GM23338 (cell line): ENCODE measurements at regions not wholly inside any gene's neighbourhood (a gene's known extent, or its start where the extent isn't known, plus 50 kb on each side); places are given as distances from the start of the nearest gene placed in this dataset.
A peak's percentile ranks its signal among the peaks of the same experiment; 100 is the strongest.

Experiments used
- ATAC-seq: fragments of 200-7000 bp; cut with Tn5 transposase; 3 replicates; pipeline ENCODE4 v1.9.1; 2020
- DNase-seq: peaks from one replicate; pipeline ENCODE4 v3.0.0-alpha.2; 2015; ENCODE audit warnings: low spot score
- H2AFZ ChIP-seq: fragments of 200-600 bp; sonication (generic); 2 replicates; pipeline ENCODE4 v1.8.0; 2016; ENCODE audit warnings: antibody characterized with exemption, mild to moderate bottlenecking, moderate library complexity
- H3F3A ChIP-seq: fragments of 200-600 bp; sonication (generic); replicated peaks from 2 replicates; pipeline ENCODE4 v1.8.0; 2017; ENCODE audit warnings: antibody characterized with exemption, mixed run types, low read depth
- H3K27ac ChIP-seq: fragments of 200-600 bp; sonication (generic); 2 replicates; pipeline ENCODE4 v1.6.1; 2016; ENCODE audit warnings: low read depth
- H3K27me3 ChIP-seq: fragments of 200-600 bp; sonication (generic); 2 replicates; pipeline ENCODE4 v1.8.0; 2016; ENCODE audit warnings: mild to moderate bottlenecking, mixed run types, moderate library complexity; ENCODE audit not compliant: insufficient read depth
- H3K36me3 ChIP-seq: fragments of 200-600 bp; sonication (generic); 2 replicates; pipeline ENCODE4 v1.8.0; 2016; ENCODE audit warnings: mild to moderate bottlenecking; ENCODE audit not compliant: insufficient read depth
- H3K4me1 ChIP-seq: fragments of 200-600 bp; sonication (generic); 2 replicates; pipeline ENCODE4 v1.8.0; 2016; ENCODE audit warnings: mild to moderate bottlenecking, moderate library complexity; ENCODE audit not compliant: insufficient read depth
- H3K4me2 ChIP-seq: fragments of 200-600 bp; sonication (generic); 2 replicates; pipeline ENCODE4 v1.7.1; 2017; ENCODE audit warnings: mixed run types
- H3K4me3 ChIP-seq: fragments of 200-600 bp; sonication (generic); 2 replicates; pipeline ENCODE4 v1.6.1; 2016; ENCODE audit warnings: mixed run types
- H3K79me2 ChIP-seq: fragments of 200-600 bp; sonication (generic); replicated peaks from 2 replicates; pipeline ENCODE4 v1.8.0; 2017; ENCODE audit warnings: mild to moderate bottlenecking; ENCODE audit not compliant: insufficient read depth
- H3K9me2 ChIP-seq: fragments of 200-600 bp; sonication (generic); 2 replicates; pipeline ENCODE4 v1.8.0; 2017; ENCODE audit not compliant: insufficient read depth
- H4K20me1 ChIP-seq: fragments of 200-600 bp; sonication (generic); replicated peaks from 2 replicates; pipeline ENCODE4 v1.8.0; 2017; ENCODE audit warnings: mild to moderate bottlenecking; ENCODE audit not compliant: insufficient read depth
- H3K27ac Mint-ChIP-seq: 2 replicates; pipeline ENCODE4 v1.8.0; 2020; ENCODE audit warnings: inconsistent platforms, mild to moderate bottlenecking, moderate library complexity, mixed read lengths
- H3K27me3 Mint-ChIP-seq: 3 replicates; pipeline ENCODE4 v1.8.0; 2022; ENCODE audit warnings: low read depth, mild to moderate bottlenecking, moderate library complexity, mixed read lengths, inconsistent platforms; ENCODE audit not compliant: insufficient read depth, poor library complexity
- H3K36me3 Mint-ChIP-seq: 3 replicates; pipeline ENCODE4 v1.8.0; 2021; ENCODE audit warnings: low read depth, mild to moderate bottlenecking, inconsistent platforms, moderate library complexity, mixed read lengths
- H3K4me1 Mint-ChIP-seq: 3 replicates; pipeline ENCODE4 v1.8.0; 2020; ENCODE audit warnings: mild to moderate bottlenecking, inconsistent platforms, mixed read lengths
- H3K4me3 Mint-ChIP-seq: 3 replicates; pipeline ENCODE4 v1.8.0; 2021; ENCODE audit warnings: moderate library complexity, mild to moderate bottlenecking, inconsistent platforms, mixed read lengths
- H3K9me3 Mint-ChIP-seq: 3 replicates; pipeline ENCODE4 v1.8.0; 2020; ENCODE audit warnings: moderate library complexity, mild to moderate bottlenecking, inconsistent platforms, mixed read lengths
- CREB1 ChIP-seq: fragments of 250-450 bp; sonication (Bioruptor Pico); IDR thresholded peaks from 2 replicates; pipeline ENCODE4 v1.5.0; 2020; ENCODE audit warnings: low read depth, mild to moderate bottlenecking, moderate library complexity
- CTCF ChIP-seq, 2 experiments: fragments of 200-600 bp in 1 of 2; sonication (generic) in 1 of 2; conservative IDR thresholded peaks; 2 replicates each; pipeline versions ENCODE4 v1.5.1 to v1.6.1; 2016 to 2017; ENCODE audit warnings: antibody characterized with exemption in 2 of 2, low read depth in 2 of 2, mild to moderate bottlenecking in 2 of 2, moderate library complexity in 1 of 2
- EZH2 ChIP-seq: fragments of 200-600 bp; sonication (generic); IDR thresholded peaks from one replicate; pipeline ENCODE4 v1.8.0; 2017; ENCODE audit warnings: antibody characterized with exemption, mild to moderate bottlenecking, low read depth; ENCODE audit not compliant: unreplicated experiment
- EZH2phosphoT487 ChIP-seq: fragments of 200-600 bp; sonication (generic); IDR thresholded peaks from one replicate; pipeline ENCODE4 v1.8.1; 2018; ENCODE audit warnings: antibody characterized with exemption; ENCODE audit not compliant: unreplicated experiment
- JUNB ChIP-seq: IDR thresholded peaks from one replicate; pipeline ENCODE4 v1.6.1; 2016; ENCODE audit warnings: antibody characterized with exemption; ENCODE audit not compliant: unreplicated experiment
- NANOG ChIP-seq: IDR thresholded peaks from 2 replicates; pipeline ENCODE4 v1.6.1; 2016; ENCODE audit warnings: antibody characterized with exemption, borderline replicate concordance
- POLR2AphosphoS5 ChIP-seq: IDR thresholded peaks from 2 replicates; pipeline ENCODE4 v1.6.1; 2016; ENCODE audit warnings: antibody characterized with exemption, low read depth
- STAT1 ChIP-seq: IDR thresholded peaks from one replicate; pipeline ENCODE4 v1.6.1; 2016; ENCODE audit warnings: antibody characterized with exemption; ENCODE audit not compliant: unreplicated experiment
- ZNF114 ChIP-seq: fragments of 250-450 bp; sonication (Bioruptor Pico); IDR thresholded peaks from 2 replicates; pipeline ENCODE4 v1.5.0; 2020; ENCODE audit warnings: mild to moderate bottlenecking, moderate library complexity
- ZNF331 ChIP-seq: fragments of 250-450 bp; sonication (Bioruptor Pico); IDR thresholded peaks from 2 replicates; pipeline ENCODE4 v1.5.0; 2020; ENCODE audit warnings: low read depth, mild to moderate bottlenecking, moderate library complexity
- ZNF462 ChIP-seq: fragments of 250-450 bp; sonication (Bioruptor Pico); IDR thresholded peaks from 2 replicates; pipeline ENCODE4 v1.5.0; 2020; ENCODE audit warnings: mild to moderate bottlenecking, moderate library complexity
- TF ChIP-seq, protein P1 (sequence below): IDR thresholded peaks from 2 replicates; pipeline ENCODE4 v1.6.1; 2016; ENCODE audit warnings: antibody characterized with exemption
- TF ChIP-seq, protein P2 (sequence below): IDR thresholded peaks from one replicate; pipeline ENCODE4 v1.6.1; 2018; ENCODE audit warnings: antibody characterized with exemption; ENCODE audit not compliant: unreplicated experiment

DNA sequence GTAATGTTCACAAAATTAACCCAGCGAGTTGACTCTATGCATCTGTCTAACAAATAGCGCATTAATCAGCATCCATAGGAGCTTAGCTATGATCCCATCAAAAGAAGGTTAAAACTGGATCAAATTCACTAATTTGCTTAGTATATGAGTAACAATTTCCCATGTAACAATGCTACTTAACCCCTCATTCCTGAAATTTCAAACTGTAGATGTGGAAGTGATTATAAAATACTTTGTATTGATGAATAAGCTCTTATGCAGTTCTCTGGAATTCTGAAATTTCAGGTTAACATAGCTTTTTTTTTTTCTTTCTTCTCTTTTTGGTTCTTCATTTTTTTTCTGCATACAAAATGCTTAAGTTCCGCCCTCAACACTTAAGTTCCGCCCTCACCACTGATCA, 1272.7 kb downstream of the KCNT2 start:
- no peak for ATAC-seq
- Histone ChIP-seq H3K27me3 (no peaks in the 10 kb centered on the region), H3K4me1 (peaks cover 8% of the 10 kb centered on the region; the same call in 1 of the 2 replicates), H3K4me3 (no peak overlapping the region), H3K79me2 (no peaks in the 10 kb centered on the region), H4K20me1 (no peaks in the 10 kb centered on the region), H3K9me2 (no peaks in the 10 kb centered on the region), H3K27ac (no peak overlapping the region), H3K36me3 (no peaks in the 10 kb centered on the region), H3K4me2 (no peak overlapping the region), H2AFZ (no peak overlapping the region), H3F3A (no peaks in the 10 kb centered on the region)
- no peak overlapping the region for H3K4me3 Mint-ChIP-seq
- peaks cover 25% of the 10 kb centered on the region for H3K4me1 Mint-ChIP-seq
- H3K36me3 Mint-ChIP-seq, result no peaks in the 10 kb centered on the region
- no peaks in the 10 kb centered on the region for H3K9me3 Mint-ChIP-seq
- TF ChIP-seq CTCF (conservative IDR thresholded peaks at IDR 0.05; ENCODE audit: low read depth in 2 of 2) (no peak), NANOG (no peak), ZNF462 (CRISPR knock-in tag) (no peak), EZH2phosphoT487 (no peak), ZNF114 (no peak), POLR2AphosphoS5 (no peak), STAT1 (no peak), ZNF331 (no peak), CREB1 (CRISPR knock-in tag) (no peak), JUNB (no peak), EZH2 (no peak)
- TF ChIP-seq, protein P1, sequence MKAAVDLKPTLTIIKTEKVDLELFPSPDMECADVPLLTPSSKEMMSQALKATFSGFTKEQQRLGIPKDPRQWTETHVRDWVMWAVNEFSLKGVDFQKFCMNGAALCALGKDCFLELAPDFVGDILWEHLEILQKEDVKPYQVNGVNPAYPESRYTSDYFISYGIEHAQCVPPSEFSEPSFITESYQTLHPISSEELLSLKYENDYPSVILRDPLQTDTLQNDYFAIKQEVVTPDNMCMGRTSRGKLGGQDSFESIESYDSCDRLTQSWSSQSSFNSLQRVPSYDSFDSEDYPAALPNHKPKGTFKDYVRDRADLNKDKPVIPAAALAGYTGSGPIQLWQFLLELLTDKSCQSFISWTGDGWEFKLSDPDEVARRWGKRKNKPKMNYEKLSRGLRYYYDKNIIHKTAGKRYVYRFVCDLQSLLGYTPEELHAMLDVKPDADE, result no peak
- TF ChIP-seq, protein P2, sequence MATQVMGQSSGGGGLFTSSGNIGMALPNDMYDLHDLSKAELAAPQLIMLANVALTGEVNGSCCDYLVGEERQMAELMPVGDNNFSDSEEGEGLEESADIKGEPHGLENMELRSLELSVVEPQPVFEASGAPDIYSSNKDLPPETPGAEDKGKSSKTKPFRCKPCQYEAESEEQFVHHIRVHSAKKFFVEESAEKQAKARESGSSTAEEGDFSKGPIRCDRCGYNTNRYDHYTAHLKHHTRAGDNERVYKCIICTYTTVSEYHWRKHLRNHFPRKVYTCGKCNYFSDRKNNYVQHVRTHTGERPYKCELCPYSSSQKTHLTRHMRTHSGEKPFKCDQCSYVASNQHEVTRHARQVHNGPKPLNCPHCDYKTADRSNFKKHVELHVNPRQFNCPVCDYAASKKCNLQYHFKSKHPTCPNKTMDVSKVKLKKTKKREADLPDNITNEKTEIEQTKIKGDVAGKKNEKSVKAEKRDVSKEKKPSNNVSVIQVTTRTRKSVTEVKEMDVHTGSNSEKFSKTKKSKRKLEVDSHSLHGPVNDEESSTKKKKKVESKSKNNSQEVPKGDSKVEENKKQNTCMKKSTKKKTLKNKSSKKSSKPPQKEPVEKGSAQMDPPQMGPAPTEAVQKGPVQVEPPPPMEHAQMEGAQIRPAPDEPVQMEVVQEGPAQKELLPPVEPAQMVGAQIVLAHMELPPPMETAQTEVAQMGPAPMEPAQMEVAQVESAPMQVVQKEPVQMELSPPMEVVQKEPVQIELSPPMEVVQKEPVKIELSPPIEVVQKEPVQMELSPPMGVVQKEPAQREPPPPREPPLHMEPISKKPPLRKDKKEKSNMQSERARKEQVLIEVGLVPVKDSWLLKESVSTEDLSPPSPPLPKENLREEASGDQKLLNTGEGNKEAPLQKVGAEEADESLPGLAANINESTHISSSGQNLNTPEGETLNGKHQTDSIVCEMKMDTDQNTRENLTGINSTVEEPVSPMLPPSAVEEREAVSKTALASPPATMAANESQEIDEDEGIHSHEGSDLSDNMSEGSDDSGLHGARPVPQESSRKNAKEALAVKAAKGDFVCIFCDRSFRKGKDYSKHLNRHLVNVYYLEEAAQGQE, result no peak
- no peak for DNase-seq
- H3K27me3 Mint-ChIP-seq, result peaks cover 1% of the 10 kb centered on the region
- 0 out of 2 replicates have a peak overlapping the region, but pooled peaks have one; percentile 5 for H3K27ac Mint-ChIP-seq
